HG03439 (cell line): ENCODE measurements at regions not wholly inside any gene's neighbourhood (a gene's known extent, or its start where the extent isn't known, plus 50 kb on each side); places are given as distances from the start of the nearest gene placed in this dataset.

Source experiments
- ATAC-seq: cut with Tn5 transposase; IDR thresholded peaks from one replicate; pipeline ENCODE4 v1.9.1; 2021; ENCODE audit warnings: mild to moderate bottlenecking, moderate library complexity; ENCODE audit not compliant: unreplicated experiment

GRCh38 chr5:107294211-107294550 is 376.6 kb downstream of the EFNA5 start:
- ATAC-seq: peak; percentile 58

GRCh38 chr5:107293541-107294210 is 377.1 kb downstream of the EFNA5 start:
- peak; percentile 4 for ATAC-seq

GRCh38 chr5:107291866-107292265 is 378.9 kb downstream of the EFNA5 start:
- ATAC-seq: no peak

GRCh38 chr5:107290780-107291398 is 379.8 kb downstream of the EFNA5 start:
- no peak for ATAC-seq

GRCh38 chr5:107289030-107289714 is 381.6 kb downstream of the EFNA5 start:
- ATAC-seq: peak; percentile 87

GRCh38 chr5:107286447-107287098 is 384.2 kb downstream of the EFNA5 start:
- ATAC-seq: no peak

- peak; percentile 42 for ATAC-seq
These were observed 385.0 kb downstream of the EFNA5 start for GRCh38 chr5:107285772-107286171.

GRCh38 chr5:107284822-107285525 is 385.8 kb downstream of the EFNA5 start:
- no peak for ATAC-seq

GRCh38 chr5:107282061-107282460 is 388.7 kb downstream of the EFNA5 start:
- no peak for ATAC-seq

- ATAC-seq: no peak
These were observed 392.0 kb downstream of the EFNA5 start for GRCh38 chr5:107278774-107279173.

GRCh38 chr5:107277485-107278125 is 393.1 kb downstream of the EFNA5 start:
- no peak for ATAC-seq

GRCh38 chr5:107275333-107275732 is 395.4 kb downstream of the EFNA5 start:
- no peak for ATAC-seq

- ATAC-seq: no peak
These were observed 396.2 kb downstream of the EFNA5 start for GRCh38 chr5:107274571-107274970.

GRCh38 chr5:107272954-107273353 is 397.8 kb downstream of the EFNA5 start:
- no peak for ATAC-seq

- ATAC-seq: no peak
These were observed 398.2 kb downstream of the EFNA5 start for GRCh38 chr5:107272509-107272908.

GRCh38 chr5:107271682-107272350 is 398.9 kb downstream of the EFNA5 start:
- no peak for ATAC-seq

GRCh38 chr5:107270561-107270960 is 400.2 kb downstream of the EFNA5 start:
- ATAC-seq: no peak

- no peak for ATAC-seq
These were observed 401.1 kb downstream of the EFNA5 start for GRCh38 chr5:107269678-107270077.

- no peak for ATAC-seq
These were observed 401.5 kb downstream of the EFNA5 start for GRCh38 chr5:107269256-107269655.

GRCh38 chr5:107268241-107268640 is 402.5 kb downstream of the EFNA5 start:
- ATAC-seq: no peak
